ENCODE measurements at regions not wholly inside any gene's neighbourhood (a gene's known extent, or its start where the extent isn't known, plus 50 kb on each side); places are given as distances from the start of the nearest gene placed in this dataset.

- Histone ChIP-seq H3K4me1 (no peaks in the 10 kb centered on the region), H3K27me3 (no peaks in the 10 kb centered on the region), H3K36me3 (no peaks in the 10 kb centered on the region), H3K9me3 (no peaks in the 10 kb centered on the region), H3K4me3 (no peak overlapping the region), H3K27ac (no peak overlapping the region)
- no peak for TF ChIP-seq EP300 (IDR thresholded peaks at IDR 0.05)
- no peak for TF ChIP-seq POLR2A (IDR thresholded peaks at IDR 0.05)
- no peak for TF ChIP-seq CTCF (IDR thresholded peaks at IDR 0.05)
- WGBS, 2 donors, result 72 to 79% methylated on average over 3 of the region's 3 CpGs
- DNase-seq (ENCODE audit: low spot score in 2 of 2), result no peak
These were observed 335.4 kb upstream of the TEX13C start for GRCh38 chrX:124984140-124984813.

DNA sequence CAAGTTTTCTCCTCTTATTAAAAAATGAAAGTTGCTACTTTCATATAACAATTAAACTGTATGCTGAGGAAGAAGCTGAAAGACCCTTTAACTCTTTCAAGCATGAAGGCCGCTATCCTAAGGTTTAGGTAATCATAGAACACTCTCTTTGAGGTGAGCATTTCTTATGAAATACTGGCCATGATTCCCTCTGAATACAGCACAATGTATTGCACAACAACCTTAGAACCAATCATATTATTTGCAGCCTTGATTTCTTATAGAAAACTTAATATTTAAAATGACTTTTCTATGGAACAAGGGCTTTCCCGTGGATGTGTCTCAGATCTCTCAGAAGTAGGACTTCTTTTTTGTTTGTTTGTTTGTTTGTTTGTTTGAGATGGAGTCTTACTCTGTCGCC lies 333.4 kb upstream of the TEX13C start:
- Histone ChIP-seq H3K27me3 (no peaks in the 10 kb centered on the region), H3K36me3 (no peaks in the 10 kb centered on the region), H3K27ac (no peak overlapping the region), H3K4me3 (no peak overlapping the region), H3K4me1 (no peaks in the 10 kb centered on the region), H3K9me3 (no peaks in the 10 kb centered on the region)
- no peak for DNase-seq (ENCODE audit: low spot score in 2 of 2)
- no peak for TF ChIP-seq POLR2A (IDR thresholded peaks at IDR 0.05)
- no peak for TF ChIP-seq EP300 (IDR thresholded peaks at IDR 0.05)
- TF ChIP-seq CTCF (IDR thresholded peaks at IDR 0.05), result no peak
- 79 to 92% methylated on average over 3 of the region's 3 CpGs for WGBS, 2 donors

- H3K27me3 ChIP-seq, result no peaks in the 10 kb centered on the region
- WGBS, 2 donors, result 86 to 95% methylated on average over 1 of the region's 1 CpG
- H3K4me1 ChIP-seq, result no peaks in the 10 kb centered on the region
- H3K9me3 ChIP-seq, result no peaks in the 10 kb centered on the region
- H3K4me3 ChIP-seq, result no peak overlapping the region
- TF ChIP-seq POLR2A (IDR thresholded peaks at IDR 0.05), result no peak
- TF ChIP-seq CTCF (IDR thresholded peaks at IDR 0.05), result no peak
- no peak for TF ChIP-seq EP300 (IDR thresholded peaks at IDR 0.05)
- no peaks in the 10 kb centered on the region for H3K36me3 ChIP-seq
- no peak for DNase-seq (ENCODE audit: low spot score in 2 of 2)
- H3K27ac ChIP-seq, result no peak overlapping the region
These were observed 325.9 kb upstream of the TEX13C start for GRCh38 chrX:124993735-124994134.

GRCh38 chrX:124994404-124994803 lies 325.3 kb upstream of the TEX13C start:
- Histone ChIP-seq H3K4me1 (no peaks in the 10 kb centered on the region), H3K9me3 (no peaks in the 10 kb centered on the region), H3K4me3 (no peak overlapping the region), H3K27ac (no peak overlapping the region), H3K27me3 (no peaks in the 10 kb centered on the region), H3K36me3 (no peaks in the 10 kb centered on the region)
- WGBS, 2 donors, result 62 to 90% methylated on average over 4 of the region's 4 CpGs
- DNase-seq (ENCODE audit: low spot score in 2 of 2), result no peak
- TF ChIP-seq CTCF (IDR thresholded peaks at IDR 0.05), result no peak
- no peak for TF ChIP-seq EP300 (IDR thresholded peaks at IDR 0.05)
- no peak for TF ChIP-seq POLR2A (IDR thresholded peaks at IDR 0.05)

DNA sequence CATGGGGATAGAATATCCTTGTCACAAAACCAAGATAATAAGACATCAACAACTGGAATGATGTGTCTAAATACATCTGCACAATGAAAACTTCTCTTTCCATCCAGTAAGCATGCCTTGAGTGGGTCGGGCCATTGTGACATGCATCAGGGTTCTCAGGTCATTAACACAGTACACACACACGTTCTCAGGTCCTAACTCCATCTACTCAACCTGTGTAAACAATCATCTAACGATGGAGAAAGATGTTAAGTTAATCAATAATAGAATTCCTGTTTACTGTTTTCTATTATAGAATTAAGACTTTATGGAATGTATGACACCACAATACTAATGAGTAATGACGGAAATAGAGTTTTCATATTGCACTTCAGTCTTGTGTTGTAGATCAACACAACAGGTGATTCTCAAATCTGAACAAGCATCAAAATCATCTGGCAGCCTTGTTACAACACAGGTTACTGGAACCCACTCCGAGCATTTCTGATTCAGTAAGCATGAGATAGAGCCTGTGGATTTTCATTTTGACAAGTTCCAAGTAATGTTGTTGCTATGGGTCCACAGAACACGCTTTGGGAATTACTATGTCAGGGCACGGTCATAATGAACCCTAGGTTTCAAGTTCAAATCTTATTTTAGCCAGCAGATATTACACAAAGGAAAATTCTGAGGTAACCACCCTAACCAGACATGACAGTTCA lies 315.8 kb upstream of the TEX13C start:
- H3K36me3 ChIP-seq, result no peaks in the 10 kb centered on the region
- H3K4me1 ChIP-seq, result no peaks in the 10 kb centered on the region
- no peak overlapping the region for H3K4me3 ChIP-seq
- no peak for DNase-seq (ENCODE audit: low spot score in 2 of 2)
- no peak for TF ChIP-seq CTCF (IDR thresholded peaks at IDR 0.05)
- no peak for TF ChIP-seq POLR2A (IDR thresholded peaks at IDR 0.05)
- no peak for TF ChIP-seq EP300 (IDR thresholded peaks at IDR 0.05)
- no peaks in the 10 kb centered on the region for H3K9me3 ChIP-seq
- 70 to 84% methylated on average over 7 of the region's 7 CpGs for WGBS, 2 donors
- no peaks in the 10 kb centered on the region for H3K27me3 ChIP-seq
- no peak overlapping the region for H3K27ac ChIP-seq
